ENCODE measurements at regions not wholly inside any gene's neighbourhood (a gene's known extent, or its start where the extent isn't known, plus 50 kb on each side); places are given as distances from the start of the nearest gene placed in this dataset.

DNA sequence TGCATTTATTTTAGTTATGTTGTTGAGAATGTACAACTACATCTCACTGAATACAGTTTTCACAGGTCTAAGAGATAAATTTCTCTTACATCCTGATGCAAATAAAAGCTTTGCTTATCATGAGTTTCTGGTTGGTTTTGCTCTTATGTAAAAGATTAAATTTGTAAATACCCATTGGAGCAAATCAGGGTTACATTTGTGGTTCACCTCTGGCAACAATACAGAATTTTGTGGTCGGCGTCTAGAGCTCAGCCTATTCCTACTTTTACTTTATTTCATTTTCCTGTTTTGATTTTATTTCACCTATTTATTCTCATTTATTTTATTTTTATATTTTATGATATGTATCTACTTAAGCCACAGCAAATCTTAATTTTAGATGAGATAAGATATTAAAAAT is 271.9 kb upstream of the MARCKS start:
- Histone ChIP-seq H3K9me3 (ENCODE audit: control insufficient read depth in 2 of 2, low read length in 2 of 2) (no peaks in the 10 kb centered on the region), H3K27me3 (ENCODE audit: control insufficient read depth in 1 of 2, insufficient read depth in 2 of 2, low read length in 2 of 2) (no peaks in the 10 kb centered on the region), H3K27ac (ENCODE audit: low read length) (no peak overlapping the region), H3K4me1 (ENCODE audit: control insufficient read depth, insufficient read depth, low read length) (no peaks in the 10 kb centered on the region), H3K36me3 (ENCODE audit: control insufficient read depth in 2 of 2, insufficient read depth in 2 of 2, low read length in 2 of 2) (no peaks in the 10 kb centered on the region), H3K9ac (ENCODE audit: low read length in 2 of 2) (no peak overlapping the region), H3K4me3 (ENCODE audit: low read length in 2 of 2) (no peak overlapping the region)

DNA sequence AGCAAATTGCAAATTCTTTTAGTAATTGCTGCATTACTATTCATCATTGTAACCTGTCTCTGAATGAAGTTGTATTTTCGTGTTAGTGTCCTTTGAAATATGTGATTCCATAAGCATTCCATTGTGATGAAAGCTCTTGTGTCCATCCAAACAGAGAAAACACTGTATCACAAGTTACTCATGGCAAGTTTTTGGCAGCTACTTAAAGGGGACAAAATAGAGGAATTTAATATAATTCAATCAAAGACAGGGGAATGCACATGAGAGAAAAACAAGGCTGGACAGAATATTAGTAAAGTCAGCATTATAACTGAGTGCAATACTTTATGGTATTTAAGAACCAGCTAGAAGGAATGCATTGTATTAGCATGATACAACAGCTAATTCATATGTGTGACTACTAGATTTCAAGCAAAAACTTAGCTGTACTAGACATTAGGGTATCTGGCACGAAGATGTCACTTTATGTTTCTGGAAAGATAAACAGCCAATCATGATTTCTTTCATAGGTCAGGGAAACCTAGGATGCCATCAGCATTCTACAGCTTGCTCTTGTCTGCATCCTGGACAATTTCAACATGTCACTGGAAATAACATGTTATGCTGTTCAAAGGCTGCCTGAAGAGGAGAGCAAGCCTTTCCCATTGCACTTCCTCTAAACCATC is 270.6 kb upstream of the MARCKS start:
- H3K27me3 ChIP-seq (ENCODE audit: control insufficient read depth in 1 of 2, insufficient read depth in 2 of 2, low read length in 2 of 2) = no peaks in the 10 kb centered on the region
- H3K4me3 ChIP-seq (ENCODE audit: low read length in 2 of 2) = no peak overlapping the region
- H3K4me1 ChIP-seq (ENCODE audit: control insufficient read depth, insufficient read depth, low read length) = no peaks in the 10 kb centered on the region
- H3K9me3 ChIP-seq (ENCODE audit: control insufficient read depth in 2 of 2, low read length in 2 of 2) = no peaks in the 10 kb centered on the region
- H3K36me3 ChIP-seq (ENCODE audit: control insufficient read depth in 2 of 2, insufficient read depth in 2 of 2, low read length in 2 of 2) = no peaks in the 10 kb centered on the region
- no peak overlapping the region for H3K27ac ChIP-seq (ENCODE audit: low read length)
- H3K9ac ChIP-seq (ENCODE audit: low read length in 2 of 2) = no peak overlapping the region

DNA sequence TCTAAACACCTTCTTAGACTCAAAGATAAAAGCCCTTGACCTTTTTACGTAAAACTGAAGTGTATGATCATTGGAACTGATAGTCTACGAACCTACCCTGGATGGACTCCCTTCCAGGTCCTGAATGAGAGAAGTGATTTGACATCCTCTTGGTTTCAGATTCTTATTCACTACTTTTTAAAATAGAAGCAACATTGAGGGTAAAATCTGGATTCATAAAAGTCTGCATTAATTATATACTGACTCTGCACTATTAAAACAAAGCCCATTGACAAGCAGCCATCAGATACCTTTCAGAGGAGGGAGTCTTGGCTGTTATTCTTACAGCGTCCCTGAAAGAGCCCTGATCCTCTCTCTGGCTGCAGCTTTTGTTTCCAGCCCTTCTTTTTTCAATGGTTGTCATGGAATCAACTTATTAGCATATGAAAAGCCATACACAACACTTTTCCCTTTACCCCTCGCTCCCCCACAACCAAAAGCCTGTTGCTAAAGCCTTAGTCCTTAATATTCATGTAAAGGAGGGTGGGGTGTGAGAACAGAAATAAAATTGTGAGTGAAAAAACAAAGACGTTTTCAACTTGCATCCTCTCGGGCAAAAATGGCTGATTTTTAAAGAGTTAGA is 270.0 kb upstream of the MARCKS start:
- no peaks in the 10 kb centered on the region for H3K4me1 ChIP-seq (ENCODE audit: control insufficient read depth, insufficient read depth, low read length)
- no peak overlapping the region for H3K27ac ChIP-seq (ENCODE audit: low read length)
- H3K36me3 ChIP-seq (ENCODE audit: control insufficient read depth in 2 of 2, insufficient read depth in 2 of 2, low read length in 2 of 2) = no peaks in the 10 kb centered on the region
- H3K9me3 ChIP-seq (ENCODE audit: control insufficient read depth in 2 of 2, low read length in 2 of 2) = no peaks in the 10 kb centered on the region
- H3K4me3 ChIP-seq (ENCODE audit: low read length in 2 of 2) = no peak overlapping the region
- no peak overlapping the region for H3K9ac ChIP-seq (ENCODE audit: low read length in 2 of 2)
- H3K27me3 ChIP-seq (ENCODE audit: control insufficient read depth in 1 of 2, insufficient read depth in 2 of 2, low read length in 2 of 2) = no peaks in the 10 kb centered on the region

DNA sequence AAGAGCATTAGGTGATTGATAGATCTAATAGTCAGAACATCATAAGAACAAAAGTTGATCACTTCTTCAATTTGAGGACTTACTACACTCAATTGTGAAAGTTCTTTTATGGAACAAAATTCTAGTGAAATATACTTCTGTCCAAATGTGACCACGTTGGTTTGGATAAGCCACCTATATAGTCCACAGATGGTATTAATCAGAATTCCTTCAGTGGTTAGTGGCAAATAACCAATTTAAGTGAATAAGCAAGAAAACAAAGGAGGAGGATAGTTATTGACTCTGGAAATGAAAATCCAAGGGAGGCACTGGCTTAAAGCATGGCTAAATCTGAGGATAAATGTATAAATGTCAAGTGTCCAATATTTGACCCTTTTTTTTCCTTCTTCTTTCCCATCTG is 268.5 kb upstream of the MARCKS start:
- no peaks in the 10 kb centered on the region for H3K36me3 ChIP-seq (ENCODE audit: control insufficient read depth in 2 of 2, insufficient read depth in 2 of 2, low read length in 2 of 2)
- no peak overlapping the region for H3K4me3 ChIP-seq (ENCODE audit: low read length in 2 of 2)
- no peaks in the 10 kb centered on the region for H3K9me3 ChIP-seq (ENCODE audit: control insufficient read depth in 2 of 2, low read length in 2 of 2)
- no peak overlapping the region for H3K27ac ChIP-seq (ENCODE audit: low read length)
- H3K27me3 ChIP-seq (ENCODE audit: control insufficient read depth in 1 of 2, insufficient read depth in 2 of 2, low read length in 2 of 2) = no peaks in the 10 kb centered on the region
- no peaks in the 10 kb centered on the region for H3K4me1 ChIP-seq (ENCODE audit: control insufficient read depth, insufficient read depth, low read length)
- no peak overlapping the region for H3K9ac ChIP-seq (ENCODE audit: low read length in 2 of 2)

DNA sequence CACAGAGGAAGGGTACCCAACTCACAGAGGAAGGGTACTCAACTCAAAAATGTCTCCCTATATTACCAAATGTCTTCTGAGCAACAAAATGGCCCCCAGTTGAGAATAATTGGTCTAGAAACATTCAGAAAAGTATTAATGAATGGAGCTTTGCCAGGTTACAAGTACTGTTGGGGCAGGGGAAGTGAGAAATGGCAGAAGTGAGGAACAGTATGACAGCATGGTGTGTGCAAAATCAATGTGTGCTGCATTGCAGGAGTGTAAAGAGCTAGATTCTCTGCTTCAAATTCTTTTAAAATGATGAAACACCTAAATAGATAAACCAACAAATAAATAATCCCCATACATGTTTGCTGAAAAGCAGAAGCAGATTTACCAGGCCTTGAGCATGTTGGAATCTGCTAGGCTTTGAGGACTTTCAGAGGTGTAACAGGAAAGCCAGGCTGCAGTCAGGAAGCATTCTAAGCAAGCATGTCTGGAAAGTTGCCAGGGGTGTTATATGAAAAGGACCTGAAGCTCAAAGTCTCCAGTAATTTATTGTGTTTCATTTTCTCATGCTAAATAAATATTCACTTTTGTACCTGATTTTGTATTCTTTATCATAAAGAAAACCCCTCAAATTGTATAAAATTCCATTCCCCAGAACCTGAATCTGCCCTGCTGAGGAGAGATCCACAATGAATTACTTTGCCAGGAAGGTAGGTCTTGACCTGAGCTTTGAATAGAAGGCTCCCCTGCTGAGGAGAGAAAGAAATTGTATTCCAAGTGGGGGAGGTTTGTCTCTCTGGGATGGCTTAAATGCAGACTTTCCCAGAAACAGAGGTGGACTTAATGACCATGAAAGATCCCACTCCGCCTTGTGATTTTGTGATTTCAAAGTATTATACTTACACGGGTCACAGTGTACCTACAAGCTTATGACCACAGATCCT is 265.0 kb upstream of the MARCKS start:
- no peaks in the 10 kb centered on the region for H3K36me3 ChIP-seq (ENCODE audit: control insufficient read depth in 2 of 2, insufficient read depth in 2 of 2, low read length in 2 of 2)
- no peak overlapping the region for H3K27ac ChIP-seq (ENCODE audit: low read length)
- H3K27me3 ChIP-seq (ENCODE audit: control insufficient read depth in 1 of 2, insufficient read depth in 2 of 2, low read length in 2 of 2) = no peaks in the 10 kb centered on the region
- peaks cover 14% of the 10 kb centered on the region for H3K4me1 ChIP-seq (ENCODE audit: control insufficient read depth, insufficient read depth, low read length)
- H3K9me3 ChIP-seq (ENCODE audit: control insufficient read depth in 2 of 2, low read length in 2 of 2) = no peaks in the 10 kb centered on the region
- no peak overlapping the region for H3K4me3 ChIP-seq (ENCODE audit: low read length in 2 of 2)
- H3K9ac ChIP-seq (ENCODE audit: low read length in 2 of 2) = no peak overlapping the region

DNA sequence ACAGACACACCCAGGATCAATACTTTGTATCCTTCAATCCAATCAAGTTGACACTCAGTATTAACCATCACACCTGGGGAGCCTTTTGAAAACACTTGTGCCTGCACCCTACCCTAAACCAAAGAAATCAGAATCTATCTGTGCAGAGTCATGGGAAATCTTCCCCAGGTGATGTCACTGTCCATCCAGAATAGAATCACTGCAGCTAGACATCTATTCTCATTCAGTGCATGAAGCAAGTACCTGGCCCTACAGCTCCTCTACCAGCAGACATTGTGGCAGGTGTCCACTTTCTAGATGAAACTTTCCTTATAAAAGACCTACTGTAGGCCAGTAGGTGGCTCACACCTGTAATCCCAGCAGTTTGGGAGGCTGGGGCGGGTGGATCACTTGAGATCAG is 262.4 kb upstream of the MARCKS start:
- Histone ChIP-seq H3K9ac (ENCODE audit: low read length in 2 of 2) (no peak overlapping the region), H3K4me3 (ENCODE audit: low read length in 2 of 2) (no peak overlapping the region), H3K9me3 (ENCODE audit: control insufficient read depth in 2 of 2, low read length in 2 of 2) (no peaks in the 10 kb centered on the region), H3K27me3 (ENCODE audit: control insufficient read depth in 1 of 2, insufficient read depth in 2 of 2, low read length in 2 of 2) (no peaks in the 10 kb centered on the region), H3K4me1 (ENCODE audit: control insufficient read depth, insufficient read depth, low read length) (peaks cover 16% of the 10 kb centered on the region), H3K36me3 (ENCODE audit: control insufficient read depth in 2 of 2, insufficient read depth in 2 of 2, low read length in 2 of 2) (no peaks in the 10 kb centered on the region), H3K27ac (ENCODE audit: low read length) (no peak overlapping the region)

DNA sequence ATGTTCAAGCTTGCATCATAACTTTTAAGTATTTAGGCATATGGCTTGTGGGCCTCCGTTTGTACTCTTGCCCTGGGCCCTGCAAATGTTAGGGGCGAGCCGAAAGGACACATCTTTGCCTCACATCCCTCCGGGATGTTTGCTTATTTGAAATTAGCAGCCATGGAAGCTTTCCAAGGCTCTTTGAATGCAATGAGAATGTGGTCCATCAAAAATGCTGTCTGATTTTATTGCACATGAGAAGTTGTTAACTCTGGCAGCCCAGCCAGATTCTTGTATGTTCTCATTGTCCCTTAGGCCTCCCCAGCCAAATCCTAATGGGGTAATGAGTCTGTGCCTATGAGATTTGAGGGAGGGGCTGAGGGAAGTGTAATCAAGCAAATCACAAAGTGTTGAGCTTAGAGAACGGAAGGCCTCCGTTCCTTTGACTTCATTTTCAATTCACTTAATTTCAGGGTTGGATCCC is 261.2 kb upstream of the MARCKS start:
- peaks cover 16% of the 10 kb centered on the region for H3K4me1 ChIP-seq (ENCODE audit: control insufficient read depth, insufficient read depth, low read length)
- H3K9ac ChIP-seq (ENCODE audit: low read length in 2 of 2) = no peak overlapping the region
- H3K4me3 ChIP-seq (ENCODE audit: low read length in 2 of 2) = no peak overlapping the region
- H3K27ac ChIP-seq (ENCODE audit: low read length) = peak overlapping the region; percentile 1
- H3K36me3 ChIP-seq (ENCODE audit: control insufficient read depth in 2 of 2, insufficient read depth in 2 of 2, low read length in 2 of 2) = no peaks in the 10 kb centered on the region
- no peaks in the 10 kb centered on the region for H3K9me3 ChIP-seq (ENCODE audit: control insufficient read depth in 2 of 2, low read length in 2 of 2)
- H3K27me3 ChIP-seq (ENCODE audit: control insufficient read depth in 1 of 2, insufficient read depth in 2 of 2, low read length in 2 of 2) = no peaks in the 10 kb centered on the region

DNA sequence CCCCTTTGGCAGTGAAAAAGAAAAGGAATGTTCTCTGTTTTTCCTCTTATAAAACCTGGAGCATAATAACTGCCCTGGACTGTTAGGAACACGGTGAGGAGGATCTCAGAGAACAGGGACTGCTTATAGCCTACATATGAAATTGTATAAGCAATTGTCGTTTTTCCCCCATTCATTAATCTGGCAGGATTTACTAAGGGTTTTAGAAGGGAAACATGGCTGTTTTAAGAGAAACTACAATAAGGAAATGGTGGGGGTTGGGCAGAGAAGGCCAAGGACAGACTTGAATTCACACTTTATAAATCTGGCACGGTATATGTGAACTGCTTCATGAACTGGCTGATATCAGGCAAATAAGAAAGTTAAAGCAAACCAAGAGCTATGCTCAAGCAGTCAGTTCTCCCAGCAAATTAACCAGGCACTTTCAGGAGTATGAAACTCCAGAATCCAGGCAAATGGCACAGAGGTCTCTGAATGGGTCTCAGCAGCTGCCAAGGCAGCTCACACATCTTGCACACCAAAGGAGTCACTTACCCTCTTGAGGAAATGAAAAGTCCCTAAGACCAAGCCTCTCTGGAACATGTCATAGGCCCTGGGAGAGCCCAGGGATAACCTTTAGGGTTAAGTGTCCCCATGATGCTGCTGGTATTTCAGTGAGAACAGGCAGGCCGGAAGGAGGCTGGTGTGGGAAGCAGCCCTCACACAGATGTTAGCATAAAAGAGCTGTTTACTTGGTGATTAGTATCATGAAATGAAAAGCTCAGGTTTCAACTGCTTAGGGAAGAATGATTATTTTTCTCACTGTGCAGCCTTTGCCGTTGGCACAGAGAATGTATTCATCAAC is 260.5 kb upstream of the MARCKS start:
- Histone ChIP-seq H3K27me3 (ENCODE audit: control insufficient read depth in 1 of 2, insufficient read depth in 2 of 2, low read length in 2 of 2) (no peaks in the 10 kb centered on the region), H3K9ac (ENCODE audit: low read length in 2 of 2) (peak overlapping the region in 1 of 2 donors; percentile 21), H3K9me3 (ENCODE audit: control insufficient read depth in 2 of 2, low read length in 2 of 2) (no peaks in the 10 kb centered on the region), H3K4me1 (ENCODE audit: control insufficient read depth, insufficient read depth, low read length) (peaks cover 16% of the 10 kb centered on the region), H3K4me3 (ENCODE audit: low read length in 2 of 2) (no peak overlapping the region), H3K27ac (ENCODE audit: low read length) (peak overlapping the region; percentile 60), H3K36me3 (ENCODE audit: control insufficient read depth in 2 of 2, insufficient read depth in 2 of 2, low read length in 2 of 2) (no peaks in the 10 kb centered on the region)

DNA sequence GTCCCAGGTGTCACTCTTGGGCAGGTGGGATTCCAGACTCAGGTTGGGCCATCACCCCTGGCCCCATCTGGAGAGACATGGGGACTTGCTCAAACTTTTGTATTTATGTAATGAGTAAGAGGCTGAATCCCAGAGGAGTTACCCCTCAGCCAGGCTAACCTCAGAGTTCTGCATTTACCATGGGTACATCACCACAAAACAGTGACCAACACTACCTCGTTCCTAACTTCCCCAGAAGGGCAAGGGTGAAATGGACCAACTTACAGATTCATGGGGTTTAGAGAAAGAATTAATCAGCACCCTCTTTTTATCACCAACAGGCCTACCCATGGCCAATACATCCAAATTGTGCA is 259.9 kb upstream of the MARCKS start:
- H3K36me3 ChIP-seq (ENCODE audit: control insufficient read depth in 2 of 2, insufficient read depth in 2 of 2, low read length in 2 of 2) = no peaks in the 10 kb centered on the region
- no peaks in the 10 kb centered on the region for H3K27me3 ChIP-seq (ENCODE audit: control insufficient read depth in 1 of 2, insufficient read depth in 2 of 2, low read length in 2 of 2)
- H3K4me1 ChIP-seq (ENCODE audit: control insufficient read depth, insufficient read depth, low read length) = peaks cover 16% of the 10 kb centered on the region
- no peak overlapping the region for H3K9ac ChIP-seq (ENCODE audit: low read length in 2 of 2)
- H3K9me3 ChIP-seq (ENCODE audit: control insufficient read depth in 2 of 2, low read length in 2 of 2) = no peaks in the 10 kb centered on the region
- no peak overlapping the region for H3K27ac ChIP-seq (ENCODE audit: low read length)
- H3K4me3 ChIP-seq (ENCODE audit: low read length in 2 of 2) = no peak overlapping the region

DNA sequence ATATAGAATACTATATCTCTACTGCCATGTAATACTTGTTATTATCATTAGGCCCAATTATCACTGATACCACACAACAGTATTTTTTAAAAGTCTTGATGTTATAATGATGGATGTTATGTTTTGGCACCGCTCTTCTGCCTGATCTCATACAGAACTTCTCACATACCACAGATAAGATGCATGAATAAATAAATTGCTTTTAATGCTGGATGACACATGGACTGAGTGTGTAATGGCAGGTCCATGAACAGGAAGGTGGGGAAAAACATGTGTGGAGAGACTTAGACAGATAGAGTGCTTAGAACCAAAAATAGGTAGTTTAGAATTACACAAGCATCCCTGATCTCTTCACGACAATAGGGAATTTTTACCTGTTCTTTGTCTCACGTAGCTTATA is 258.4 kb upstream of the MARCKS start:
- no peaks in the 10 kb centered on the region for H3K27me3 ChIP-seq (ENCODE audit: control insufficient read depth in 1 of 2, insufficient read depth in 2 of 2, low read length in 2 of 2)
- no peaks in the 10 kb centered on the region for H3K9me3 ChIP-seq (ENCODE audit: control insufficient read depth in 2 of 2, low read length in 2 of 2)
- no peak overlapping the region for H3K9ac ChIP-seq (ENCODE audit: low read length in 2 of 2)
- no peaks in the 10 kb centered on the region for H3K36me3 ChIP-seq (ENCODE audit: control insufficient read depth in 2 of 2, insufficient read depth in 2 of 2, low read length in 2 of 2)
- no peak overlapping the region for H3K4me3 ChIP-seq (ENCODE audit: low read length in 2 of 2)
- H3K27ac ChIP-seq (ENCODE audit: low read length) = no peak overlapping the region
- H3K4me1 ChIP-seq (ENCODE audit: control insufficient read depth, insufficient read depth, low read length) = peaks cover 16% of the 10 kb centered on the region
